H9 (cell line): ENCODE measurements at regions not wholly inside any gene's neighbourhood (a gene's known extent, or its start where the extent isn't known, plus 50 kb on each side); places are given as distances from the start of the nearest gene placed in this dataset.

ENCODE experiments used
- DNase-seq: peaks from one replicate; pipeline ENCODE4 v3.0.0-alpha.2; 2017
- H2AFZ ChIP-seq: one replicate; pipeline ENCODE4 v1.6.1; 2013; ENCODE audit warnings: mild to moderate bottlenecking, low read length, control low read depth, moderate library complexity
- H2AK5ac ChIP-seq: 2 replicates; pipeline ENCODE4 v1.6.1; 2013; ENCODE audit warnings: low read length, control low read depth, mixed read lengths; ENCODE audit not compliant: insufficient read length
- H2BK120ac ChIP-seq: one replicate; pipeline ENCODE4 v1.6.1; 2013; ENCODE audit warnings: low read depth, mild to moderate bottlenecking, low read length, control low read depth, inconsistent platforms; ENCODE audit not compliant: poor library complexity, severe bottlenecking
- H2BK12ac ChIP-seq: 2 replicates; pipeline ENCODE4 v1.6.1; 2013; ENCODE audit warnings: low read length, control low read depth, mixed read lengths, low read depth; ENCODE audit not compliant: insufficient read length
- H2BK15ac ChIP-seq: 2 replicates; pipeline ENCODE4 v1.6.1; 2013; ENCODE audit warnings: low read depth, low read length, control low read depth
- H2BK20ac ChIP-seq: one replicate; pipeline ENCODE4 v1.6.1; 2013; ENCODE audit warnings: low read depth, mild to moderate bottlenecking, low read length, control low read depth, inconsistent platforms; ENCODE audit not compliant: poor library complexity, severe bottlenecking
- H2BK5ac ChIP-seq: 2 replicates; pipeline ENCODE4 v1.6.1; 2013; ENCODE audit warnings: low read length, control low read depth, mixed read lengths; ENCODE audit not compliant: insufficient read length
- H3K14ac ChIP-seq: 2 replicates; pipeline ENCODE4 v1.6.1; 2013; ENCODE audit warnings: low read length, control low read depth; ENCODE audit not compliant: insufficient read depth
- H3K18ac ChIP-seq: 2 replicates; pipeline ENCODE4 v1.6.1; 2013; ENCODE audit warnings: low read depth, mild to moderate bottlenecking, mixed read lengths, low read length, control low read depth; ENCODE audit not compliant: insufficient read length
- H3K23ac ChIP-seq: 2 replicates; pipeline ENCODE4 v1.6.1; 2013; ENCODE audit warnings: low read length, control low read depth, mixed read lengths, low read depth; ENCODE audit not compliant: insufficient read length
- H3K23me2 ChIP-seq: 2 replicates; pipeline ENCODE4 v1.6.1; 2013; ENCODE audit warnings: low read depth, mild to moderate bottlenecking, mixed read lengths, low read length, control low read depth; ENCODE audit not compliant: insufficient read length, poor library complexity, severe bottlenecking
- H3K27ac ChIP-seq: 2 replicates; pipeline ENCODE4 v1.5.1; 2013; ENCODE audit warnings: low read length, control low read depth, mixed read lengths, low read depth; ENCODE audit not compliant: insufficient read length
- H3K27me3 ChIP-seq: 2 replicates; pipeline ENCODE4 v1.6.1; 2013; ENCODE audit warnings: low read length, control low read depth, inconsistent platforms; ENCODE audit not compliant: insufficient read depth
- H3K4ac ChIP-seq: 2 replicates; pipeline ENCODE4 v1.6.1; 2013; ENCODE audit warnings: low read depth, mild to moderate bottlenecking, control low read depth, inconsistent platforms, low read length, moderate library complexity
- H3K4me1 ChIP-seq: 2 replicates; pipeline ENCODE4 v1.6.1; 2013; ENCODE audit warnings: low read length, control low read depth, inconsistent platforms; ENCODE audit not compliant: insufficient read depth
- H3K4me2 ChIP-seq: 2 replicates; pipeline ENCODE4 v1.6.1; 2013; ENCODE audit warnings: low read length, control low read depth, mixed read lengths; ENCODE audit not compliant: insufficient read length, insufficient read depth
- H3K56ac ChIP-seq: 2 replicates; pipeline ENCODE4 v1.6.1; 2013; ENCODE audit warnings: low read depth, mild to moderate bottlenecking, mixed read lengths, low read length, control low read depth; ENCODE audit not compliant: insufficient read length
- H3K79me1 ChIP-seq: 2 replicates; pipeline ENCODE4 v1.6.1; 2013; ENCODE audit warnings: low read depth, mild to moderate bottlenecking, moderate library complexity, low read length, control low read depth, inconsistent platforms; ENCODE audit not compliant: insufficient read depth, poor library complexity, severe bottlenecking
- H3K79me2 ChIP-seq: 2 replicates; pipeline ENCODE4 v1.6.1; 2013; ENCODE audit warnings: low read length, control low read depth, inconsistent platforms; ENCODE audit not compliant: insufficient read depth
- H3K9ac ChIP-seq: 2 replicates; pipeline ENCODE4 v1.6.1; 2013; ENCODE audit warnings: low read length, control low read depth, mixed read lengths; ENCODE audit not compliant: insufficient read length; ENCODE audit errors: extremely low read depth
- H3K9me3 ChIP-seq: one replicate; pipeline ENCODE4 v1.6.1; 2013; ENCODE audit warnings: low read depth, low read length, inconsistent platforms; ENCODE audit not compliant: control insufficient read depth
- H3T11ph ChIP-seq: one replicate; pipeline ENCODE4 v1.6.1; 2013; ENCODE audit warnings: mild to moderate bottlenecking, low read length, control low read depth, inconsistent platforms
- H4K20me1 ChIP-seq: one replicate; pipeline ENCODE4 v1.6.1; 2013; ENCODE audit not compliant: control insufficient read depth, insufficient read length, insufficient read depth
- H4K5ac ChIP-seq: 2 replicates; pipeline ENCODE4 v1.6.1; 2013; ENCODE audit warnings: low read depth, mild to moderate bottlenecking, mixed read lengths, low read length, control low read depth; ENCODE audit not compliant: insufficient read length
- H4K8ac ChIP-seq: replicated peaks from 2 replicates; pipeline ENCODE4 v1.6.1; 2013; ENCODE audit warnings: low read length, control low read depth, mixed read lengths, low read depth; ENCODE audit not compliant: insufficient read length
- H4K91ac ChIP-seq: 2 replicates; pipeline ENCODE4 v1.6.1; 2013; ENCODE audit warnings: low read depth, mild to moderate bottlenecking, moderate library complexity, mixed read lengths, low read length, control low read depth; ENCODE audit not compliant: insufficient read length
- H3K27ac Mint-ChIP-seq, 3 experiments: 2 replicates in 2 of 3; 3 replicates in 1 of 3; pipeline ENCODE4 v1.8.0; 2020 to 2021; ENCODE audit warnings: mixed read lengths in 3 of 3, mild to moderate bottlenecking in 1 of 3, moderate library complexity in 1 of 3
- H3K27me3 Mint-ChIP-seq: 2 replicates; pipeline ENCODE4 v1.8.0; 2021; ENCODE audit warnings: low read depth, mild to moderate bottlenecking, moderate library complexity, mixed read lengths
- H3K36me3 Mint-ChIP-seq, 3 experiments: 2 replicates in 2 of 3; 3 replicates in 1 of 3; pipeline ENCODE4 v1.8.0; 2020 to 2021; ENCODE audit warnings: low read depth in 3 of 3, mixed read lengths in 3 of 3; ENCODE audit not compliant: insufficient read depth in 1 of 3
- H3K4me1 Mint-ChIP-seq, 2 experiments: 2 replicates each; pipeline ENCODE4 v1.8.0; 2020; ENCODE audit warnings: mixed read lengths in 2 of 2
- H3K4me3 Mint-ChIP-seq, 2 experiments: 2 replicates in 1 of 2; 3 replicates in 1 of 2; pipeline ENCODE4 v1.8.0; 2020 to 2021; ENCODE audit warnings: mild to moderate bottlenecking in 2 of 2, mixed read lengths in 2 of 2, moderate library complexity in 1 of 2
- H3K9me3 Mint-ChIP-seq, 2 experiments: 2 replicates in 1 of 2; 3 replicates in 1 of 2; pipeline ENCODE4 v1.8.0; 2020; ENCODE audit warnings: mild to moderate bottlenecking in 2 of 2, mixed read lengths in 2 of 2, moderate library complexity in 1 of 2
- WGBS: extraction: QIAGEN DNeasy Blood & Tissue Kit; methylation state at CpG from one replicate; pipeline ENCODE4 v1.1.7; 2013; ENCODE audit warnings: missing lambda C conversion rate, low lambda C conversion rate, mixed read lengths; ENCODE audit not compliant: insufficient read length; ENCODE audit errors: extremely low coverage; 5-methylcytosine and 5-hydroxymethylcytosine counted together
- TF ChIP-seq, protein P1 (sequence below): fragments of 200-600 bp; sonication (generic); conservative IDR thresholded peaks from 3 replicates; pipeline ENCODE4 v1.8.0; 2021; ENCODE audit warnings: antibody characterized with exemption, mild to moderate bottlenecking

DNA sequence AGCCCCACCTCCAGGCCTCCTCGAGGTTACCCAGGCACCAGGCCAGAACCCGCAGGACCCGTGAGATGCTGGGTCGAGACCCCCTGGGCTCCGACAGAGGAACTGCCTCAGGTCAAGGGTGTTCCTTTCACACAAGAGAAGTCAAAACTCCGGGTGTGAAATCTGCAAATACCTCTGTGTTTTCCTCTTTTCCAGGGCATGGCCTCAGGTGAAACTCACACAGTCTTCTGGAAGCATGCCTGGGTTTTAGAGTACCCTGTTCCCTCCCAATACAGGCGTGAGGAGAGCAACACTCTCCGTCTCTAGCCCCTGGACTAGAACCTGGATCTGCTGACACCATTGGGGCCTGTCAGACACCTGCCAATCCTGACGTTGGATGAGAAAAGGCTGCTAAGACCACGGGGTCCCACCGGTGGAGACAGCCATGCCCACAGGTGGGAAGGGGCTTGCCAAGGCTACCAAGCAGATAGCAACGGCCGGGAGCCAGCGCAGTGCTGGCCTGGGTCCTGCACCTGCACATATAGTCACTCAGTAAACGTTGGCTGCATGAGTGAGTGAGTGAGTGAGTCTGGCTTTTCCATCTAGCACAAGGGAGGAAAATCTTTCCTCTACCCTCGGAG lies 182.0 kb upstream of the PPP1R26 start:
- no peak overlapping the region for H2AK5ac ChIP-seq
- H3K4me3 Mint-ChIP-seq: no peak overlapping the region
- no peaks in the 10 kb centered on the region for H3K9me3 ChIP-seq

More for the DNA sequence above, 182.0 kb upstream of the PPP1R26 start:
- whole genome bisulfite sequencing: no CpG with 5 or more reads among the region's 16 CpGs
- Histone ChIP-seq H3K23ac (no peak overlapping the region), H3K18ac (no peak overlapping the region), H3K27ac (no peak overlapping the region), H3K14ac (no peak overlapping the region), H2BK20ac (no peak overlapping the region), H3K4ac (no peak overlapping the region), H3K79me1 (no peaks in the 10 kb centered on the region), H3K23me2 (no peaks in the 10 kb centered on the region), H3K56ac (no peak overlapping the region), H4K5ac (no peak overlapping the region), H4K8ac (no peak overlapping the region), H2BK5ac (no peak overlapping the region), H3K4me1 (peaks cover 3% of the 10 kb centered on the region), H4K91ac (no peak overlapping the region), H3K27me3 (no peaks in the 10 kb centered on the region), H2AFZ (no peak overlapping the region), H3K9ac (no peak overlapping the region), H3T11ph (no peak overlapping the region), H2BK15ac (no peak overlapping the region), H2BK12ac (no peak overlapping the region), H3K79me2 (no peaks in the 10 kb centered on the region), H3K4me2 (no peak overlapping the region), H2BK120ac (no peak overlapping the region), H4K20me1 (no peaks in the 10 kb centered on the region)
- DNase-seq: peak; percentile 26
- Mint-ChIP-seq H3K9me3 (no peaks in the 10 kb centered on the region), H3K27me3 (peaks cover 11% of the 10 kb centered on the region), H3K4me1 (peaks cover 32 to 47% of the 10 kb centered on the region in 2 experiments), H3K27ac (peak overlapping the region in 2 of 3 experiments; percentile 7 to 78; a peak in 1 of 7 replicates), H3K36me3 (no peaks in the 10 kb centered on the region)
- TF ChIP-seq, protein P1, sequence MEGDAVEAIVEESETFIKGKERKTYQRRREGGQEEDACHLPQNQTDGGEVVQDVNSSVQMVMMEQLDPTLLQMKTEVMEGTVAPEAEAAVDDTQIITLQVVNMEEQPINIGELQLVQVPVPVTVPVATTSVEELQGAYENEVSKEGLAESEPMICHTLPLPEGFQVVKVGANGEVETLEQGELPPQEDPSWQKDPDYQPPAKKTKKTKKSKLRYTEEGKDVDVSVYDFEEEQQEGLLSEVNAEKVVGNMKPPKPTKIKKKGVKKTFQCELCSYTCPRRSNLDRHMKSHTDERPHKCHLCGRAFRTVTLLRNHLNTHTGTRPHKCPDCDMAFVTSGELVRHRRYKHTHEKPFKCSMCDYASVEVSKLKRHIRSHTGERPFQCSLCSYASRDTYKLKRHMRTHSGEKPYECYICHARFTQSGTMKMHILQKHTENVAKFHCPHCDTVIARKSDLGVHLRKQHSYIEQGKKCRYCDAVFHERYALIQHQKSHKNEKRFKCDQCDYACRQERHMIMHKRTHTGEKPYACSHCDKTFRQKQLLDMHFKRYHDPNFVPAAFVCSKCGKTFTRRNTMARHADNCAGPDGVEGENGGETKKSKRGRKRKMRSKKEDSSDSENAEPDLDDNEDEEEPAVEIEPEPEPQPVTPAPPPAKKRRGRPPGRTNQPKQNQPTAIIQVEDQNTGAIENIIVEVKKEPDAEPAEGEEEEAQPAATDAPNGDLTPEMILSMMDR: no peak
